MCF 10A (cell line): ENCODE measurements at regions not wholly inside any gene's neighbourhood (a gene's known extent, or its start where the extent isn't known, plus 50 kb on each side); places are given as distances from the start of the nearest gene placed in this dataset.

ENCODE experiments used
- BruUV-seq: library from RNA; stranded (reverse); fragments of 400-500 nt; replicated peaks from 2 replicates; lab custom pipeline; 2021; lab: Mats Ljungman, UMichigan
- CTCF ChIA-PET: fragments of 300-600 bp; sonication (Branson Sonifier 250); formaldehyde crosslinking; extraction: SDS; loops from one replicate; lab custom pipeline; 2021; ENCODE audit warnings: antibody characterized with exemption, inconsistent platforms; lab: Yijun Ruan, JAX
- POLR2A ChIA-PET: fragments of 300-600, 350-650 bp; sonication (Branson Sonifier 250); formaldehyde crosslinking; extraction: SDS; loops from one replicate; lab custom pipeline; 2020; ENCODE audit warnings: antibody characterized with exemption, inconsistent platforms; lab: Yijun Ruan, JAX
- DNase-seq: peaks from one replicate; pipeline ENCODE4 v3.0.0-alpha.2; 2018; ENCODE audit not compliant: unreplicated experiment
- H3K27ac Mint-ChIP-seq: one replicate; pipeline ENCODE4 v1.8.0; 2022; ENCODE audit warnings: mild to moderate bottlenecking, low read depth, mixed read lengths; ENCODE audit not compliant: unreplicated experiment
- H3K27me3 Mint-ChIP-seq: one replicate; pipeline ENCODE4 v1.8.0; 2022; ENCODE audit warnings: mixed read lengths; ENCODE audit not compliant: insufficient read depth, unreplicated experiment
- H3K36me3 Mint-ChIP-seq: one replicate; pipeline ENCODE4 v1.8.0; 2022; ENCODE audit warnings: mild to moderate bottlenecking, moderate library complexity, mixed read lengths; ENCODE audit not compliant: insufficient read depth, unreplicated experiment
- H3K4me1 Mint-ChIP-seq: one replicate; pipeline ENCODE4 v1.8.0; 2022; ENCODE audit warnings: mixed read lengths; ENCODE audit not compliant: insufficient read depth, unreplicated experiment
- H3K4me3 Mint-ChIP-seq: one replicate; pipeline ENCODE4 v1.8.0; 2022; ENCODE audit warnings: mild to moderate bottlenecking, moderate library complexity, mixed read lengths; ENCODE audit not compliant: unreplicated experiment
- H3K9me3 Mint-ChIP-seq: one replicate; pipeline ENCODE4 v1.8.0; 2022; ENCODE audit warnings: mixed read lengths; ENCODE audit not compliant: unreplicated experiment
- CTCF ChIP-seq: fragments of 200-600 bp; IDR thresholded peaks from one replicate; pipeline ENCODE4 v1.8.0; 2022; ENCODE audit warnings: antibody characterized with exemption, mild to moderate bottlenecking; ENCODE audit not compliant: unreplicated experiment
- intact Hi-C: fragments of 100-400 bp; cut with micrococcal nuclease; formaldehyde crosslinking; loops from 2 replicates; pipeline ENCODE4 v1.14.1; 2022

- Mint-ChIP-seq H3K9me3 (no peaks in the 10 kb centered on the region), H3K4me3 (no peak overlapping the region), H3K4me1 (no peaks in the 10 kb centered on the region), H3K27ac (no peak overlapping the region), H3K27me3 (no peaks in the 10 kb centered on the region), H3K36me3 (no peaks in the 10 kb centered on the region)
- no peak for TF ChIP-seq CTCF
- ChIA-PET POLR2A (no interaction called here), CTCF (no interaction called here)
- intact Hi-C loops = no loop called here
- peak; percentile 17 for DNase-seq
- no TSS peak for BruUV-seq
Observed at GRCh38 chr13:104847922-104848321, 1687.5 kb downstream of the EFNB2 start.

- no TSS peak for BruUV-seq
- ChIA-PET POLR2A (no interaction called here), CTCF (interaction anchor here (0.6 kb wide), 1 partner anchor 1178 kb away, joined by 3 read pairs; no protein-coding TSS in a partner anchor)
- TF ChIP-seq CTCF = no peak
- H3K27ac Mint-ChIP-seq = no peak overlapping the region
- no peaks in the 10 kb centered on the region for H3K36me3 Mint-ChIP-seq
- H3K4me1 Mint-ChIP-seq = no peaks in the 10 kb centered on the region
- intact Hi-C loops = no loop called here
- no peak overlapping the region for H3K4me3 Mint-ChIP-seq
- H3K9me3 Mint-ChIP-seq = no peaks in the 10 kb centered on the region
- no peak for DNase-seq
- no peaks in the 10 kb centered on the region for H3K27me3 Mint-ChIP-seq
Observed at GRCh38 chr13:104843401-104843800, 1692.1 kb downstream of the EFNB2 start.

- Mint-ChIP-seq H3K4me1 (peaks cover 7% of the 10 kb centered on the region), H3K27ac (no peak overlapping the region), H3K27me3 (no peaks in the 10 kb centered on the region), H3K36me3 (peaks cover 6% of the 10 kb centered on the region), H3K9me3 (no peaks in the 10 kb centered on the region), H3K4me3 (no peak overlapping the region)
- ChIA-PET POLR2A (no interaction called here), CTCF (interaction anchor here (0.6 kb wide), 2 partner anchors 57 to 367 kb away, joined by 3 read pairs; no protein-coding TSS in a partner anchor)
- no peak for DNase-seq
- no TSS peak for BruUV-seq
- intact Hi-C loops = no loop called here
- TF ChIP-seq CTCF = no peak
Observed at GRCh38 chr13:104841110-104841509, 1694.4 kb downstream of the EFNB2 start.

DNA sequence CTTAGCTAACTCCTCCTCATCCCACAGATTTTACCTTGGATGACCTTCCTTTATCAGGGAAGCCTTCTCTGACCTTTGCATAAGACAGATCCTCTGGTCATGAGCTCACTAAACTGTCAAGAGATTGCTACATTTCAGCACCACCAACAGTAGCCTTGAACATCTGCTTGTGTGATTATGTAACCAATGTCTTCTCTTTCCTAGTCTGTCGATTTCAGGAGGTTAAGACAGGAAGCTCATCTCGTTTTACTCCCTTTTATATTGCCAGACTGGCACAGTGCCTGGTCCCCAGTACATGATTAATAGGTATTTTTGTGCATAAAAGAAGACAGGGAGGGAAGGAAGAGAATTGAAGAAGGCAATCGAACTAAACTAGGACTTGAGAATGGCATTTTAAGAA is 1697.7 kb downstream of the EFNB2 start:
- H3K27ac Mint-ChIP-seq = no peak overlapping the region
- DNase-seq = peak; percentile 41
- H3K4me1 Mint-ChIP-seq = peaks cover 7% of the 10 kb centered on the region
- H3K4me3 Mint-ChIP-seq = no peak overlapping the region
- BruUV-seq = no TSS peak
- no peaks in the 10 kb centered on the region for H3K27me3 Mint-ChIP-seq
- ChIA-PET POLR2A (interaction anchor here (0.6 kb wide), 3 partner anchors 11 to 1353 kb away, joined by 3 read pairs; no protein-coding TSS in a partner anchor), CTCF (no interaction called here)
- peaks cover 6% of the 10 kb centered on the region for H3K36me3 Mint-ChIP-seq
- H3K9me3 Mint-ChIP-seq = no peaks in the 10 kb centered on the region
- intact Hi-C loops = no loop called here
- no peak for TF ChIP-seq CTCF
